ENCODE measurements at regions not wholly inside any gene's neighbourhood (a gene's known extent, or its start where the extent isn't known, plus 50 kb on each side); places are given as distances from the start of the nearest gene placed in this dataset.

DNA sequence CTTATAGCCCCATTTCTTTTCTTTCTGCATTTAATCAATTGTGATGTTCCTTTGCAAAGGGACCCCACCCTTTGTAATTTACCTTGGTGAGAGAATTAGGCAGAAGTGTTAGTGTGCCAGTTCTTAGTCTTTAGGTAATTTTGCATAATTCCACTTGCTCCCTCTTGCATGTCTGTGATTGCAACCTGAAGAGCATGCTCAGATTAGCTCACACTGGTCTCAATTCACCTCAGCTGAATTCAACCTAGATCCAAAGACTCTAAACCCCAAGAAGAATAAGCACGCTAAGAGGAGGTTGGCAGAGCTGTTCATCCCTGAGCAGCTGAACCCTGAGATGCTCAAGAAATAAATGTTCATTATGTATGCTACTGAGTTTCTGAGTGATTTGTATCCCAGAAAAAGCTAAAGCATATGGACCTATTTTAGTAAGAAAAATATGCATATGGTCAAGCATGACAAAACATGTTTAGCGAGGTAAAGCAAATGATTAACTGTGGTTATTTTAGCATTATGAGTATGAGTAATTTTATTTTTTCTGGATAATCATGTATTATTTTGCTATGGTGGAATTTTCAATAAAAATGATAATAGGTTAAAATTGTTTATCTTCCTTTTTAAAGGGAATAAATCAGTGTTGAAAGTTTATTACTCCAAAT, 299.2 kb upstream of the ZSWIM2 start:
- CTCF ChIA-PET: no interaction called here
- POLR2A ChIA-PET: no interaction called here

DNA sequence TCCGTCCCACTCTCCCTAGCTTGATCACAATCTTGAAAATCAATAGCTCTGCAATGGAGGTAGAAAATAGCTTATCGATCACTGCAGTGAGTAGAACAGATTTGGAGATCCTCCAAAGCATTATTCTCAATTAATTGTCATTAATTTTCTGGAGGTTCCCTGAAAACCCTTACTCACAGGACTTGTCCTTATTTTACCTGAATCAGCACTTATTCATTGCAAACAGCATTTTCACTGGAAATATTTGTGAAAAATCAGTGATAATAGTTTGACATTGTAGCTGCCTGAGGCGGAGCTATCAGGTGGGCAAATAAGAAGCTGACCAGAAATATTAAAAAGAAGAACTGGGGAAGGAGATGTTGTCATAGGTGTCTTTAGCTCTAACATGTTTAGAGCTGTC, 294.6 kb upstream of the ZSWIM2 start:
- POLR2A ChIA-PET: no interaction called here

DNA sequence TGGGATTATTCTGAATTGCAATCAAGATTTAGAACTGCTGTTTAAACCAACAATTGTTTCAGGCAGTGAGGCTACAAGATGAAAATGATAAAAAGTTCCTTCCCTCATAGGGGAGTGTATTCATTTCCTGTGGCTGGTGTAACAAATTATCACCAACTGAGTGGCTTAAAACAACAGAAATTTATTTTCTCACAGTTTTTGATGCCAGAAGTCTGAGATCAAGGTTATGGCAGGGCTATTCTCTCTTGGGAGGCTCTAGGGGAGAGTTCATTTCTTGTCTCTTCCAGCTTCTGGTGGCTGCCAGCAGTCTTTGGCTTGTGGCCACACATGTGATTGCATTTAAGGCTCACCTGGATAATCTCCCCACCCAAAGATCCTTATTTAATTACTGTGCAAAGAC, 290.5 kb upstream of the ZSWIM2 start:
- POLR2A ChIA-PET: no interaction called here

More for the DNA sequence above, 294.6 kb upstream of the ZSWIM2 start:
- CTCF ChIA-PET: no interaction called here

DNA sequence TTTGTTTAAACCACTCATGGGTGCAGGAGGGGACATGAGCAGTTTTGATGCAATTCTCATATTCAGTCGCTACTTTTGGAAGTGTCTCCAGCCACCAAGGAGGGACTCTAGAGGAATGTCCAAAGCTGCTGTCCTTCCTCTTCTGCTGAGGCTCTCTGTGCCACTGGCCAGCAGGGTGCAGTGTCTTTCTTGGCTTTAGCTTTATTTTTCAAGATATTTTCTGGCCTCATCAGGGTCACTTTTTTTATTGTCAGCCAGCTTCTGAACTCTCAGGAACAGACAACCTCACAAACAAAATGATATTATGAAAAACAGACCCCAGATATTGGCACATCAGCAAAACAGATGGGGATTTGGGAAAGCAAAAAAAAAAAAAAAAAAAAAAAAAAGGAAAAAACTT, 289.3 kb upstream of the ZSWIM2 start:
- POLR2A ChIA-PET: no interaction called here
- CTCF ChIA-PET: no interaction called here

More for the DNA sequence above, 290.5 kb upstream of the ZSWIM2 start:
- CTCF ChIA-PET: no interaction called here

DNA sequence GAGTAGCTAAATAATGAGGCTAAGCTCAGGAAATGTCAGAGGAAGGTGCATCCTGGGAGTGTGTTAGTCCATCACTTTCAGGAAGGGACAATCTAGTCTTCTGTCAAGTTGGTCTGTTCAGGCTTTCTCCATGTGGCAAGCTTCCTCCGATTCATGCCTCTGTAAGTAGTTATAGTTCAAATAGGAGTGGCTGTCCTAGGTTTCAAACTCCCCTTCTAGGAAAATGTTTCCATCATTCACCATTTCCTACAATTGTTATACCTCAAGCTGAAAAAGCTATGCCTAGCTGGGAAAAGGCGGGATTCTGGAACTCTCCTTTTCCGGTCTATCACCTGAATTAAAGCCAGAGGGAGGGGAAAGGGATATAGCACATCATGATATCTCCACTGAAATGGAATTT, 287.7 kb upstream of the ZSWIM2 start:
- ChIA-PET POLR2A (no interaction called here), CTCF (no interaction called here)

DNA sequence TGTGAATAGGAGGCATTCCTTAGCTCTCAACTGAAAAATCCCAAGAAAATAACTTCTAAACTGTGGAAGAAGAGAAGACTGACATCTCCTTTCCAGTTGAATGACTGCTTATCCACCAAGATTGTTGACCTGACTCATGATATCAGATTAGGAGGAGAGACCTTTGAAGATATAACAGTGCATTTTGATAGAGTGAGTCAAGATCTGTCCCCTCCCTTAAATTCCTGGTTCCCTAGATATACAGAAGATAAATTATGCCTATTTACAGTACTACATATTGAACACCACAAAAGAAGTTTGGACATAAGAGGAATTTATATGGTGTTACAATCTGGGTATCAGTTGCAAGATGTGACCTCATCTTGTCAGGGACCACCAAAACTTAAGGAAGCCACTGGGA, 285.3 kb upstream of the ZSWIM2 start:
- ChIA-PET POLR2A (no interaction called here), CTCF (no interaction called here)

DNA sequence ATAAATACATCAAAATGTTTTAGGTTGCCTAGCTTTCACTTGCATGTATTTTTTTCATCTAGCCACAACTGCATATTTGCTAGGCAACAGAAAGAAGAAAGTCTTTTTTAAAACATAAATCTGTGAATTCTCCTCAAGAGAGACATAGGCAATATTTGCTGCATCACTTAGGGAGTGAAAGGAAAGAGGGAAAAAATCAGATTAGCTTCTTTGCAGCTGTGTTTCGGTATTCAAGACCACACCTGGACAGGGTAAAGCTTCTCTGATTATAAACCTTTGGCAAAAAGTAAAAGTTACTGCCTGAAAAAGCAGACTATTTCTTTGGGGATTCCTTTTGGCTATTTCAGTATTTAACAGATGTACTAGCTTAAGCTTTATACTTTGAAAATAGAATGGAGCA, 280.9 kb upstream of the ZSWIM2 start:
- ChIA-PET CTCF (no interaction called here), POLR2A (no interaction called here)

DNA sequence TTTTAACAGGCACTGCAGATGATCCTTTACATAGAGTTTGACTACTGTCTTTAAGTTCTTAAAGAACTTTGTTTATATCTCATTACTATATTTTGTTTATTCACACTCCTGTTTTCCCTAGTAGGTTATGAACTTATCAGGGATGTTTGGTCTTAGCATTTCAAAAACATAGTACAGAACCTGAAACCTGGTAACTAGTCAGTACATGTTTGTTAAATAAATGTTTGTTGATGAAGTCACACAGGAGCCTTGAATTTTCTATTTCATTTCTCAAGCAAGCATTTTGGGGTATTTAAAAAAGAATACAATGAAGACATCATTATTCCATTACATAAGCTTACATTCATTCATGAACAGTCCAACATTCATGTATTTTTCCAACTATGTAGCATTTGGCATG, 280.3 kb upstream of the ZSWIM2 start:
- CTCF ChIA-PET: no interaction called here
- POLR2A ChIA-PET: no interaction called here

DNA sequence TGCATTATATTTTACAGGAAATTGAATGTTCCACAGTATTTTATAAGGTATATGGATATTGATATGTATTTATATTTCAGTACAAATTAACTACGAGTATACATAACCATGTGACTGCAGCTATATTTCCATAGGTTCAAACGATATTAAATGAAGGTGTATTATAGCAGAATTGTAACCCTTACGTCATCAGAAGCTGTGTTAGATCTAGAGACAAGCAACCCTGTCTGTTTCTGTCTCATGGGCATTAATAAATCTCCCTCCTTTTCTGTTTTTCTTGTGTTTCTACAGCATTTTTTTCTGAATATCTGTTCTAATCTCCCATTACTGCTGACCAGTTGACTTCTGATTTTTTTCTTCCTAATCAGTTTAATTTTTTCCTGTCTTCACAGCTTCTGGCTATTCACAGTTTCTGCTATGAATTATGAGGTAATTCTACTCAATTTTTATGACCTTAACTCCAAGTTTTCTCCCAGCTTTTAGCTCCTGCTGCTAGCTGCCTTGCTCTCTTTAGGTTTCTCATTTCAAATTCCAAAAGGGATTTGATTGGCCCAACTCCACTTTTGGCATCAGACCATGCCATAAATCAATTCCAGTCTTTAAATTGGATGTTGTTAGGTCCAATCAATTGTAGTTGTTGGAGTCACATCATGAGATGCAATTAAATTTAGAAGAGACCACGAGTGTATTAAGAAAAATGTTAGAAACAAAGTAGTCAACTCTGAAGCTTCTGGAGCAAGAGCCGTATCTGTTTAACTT, 277.5 kb upstream of the ZSWIM2 start:
- ChIA-PET POLR2A (no interaction called here), CTCF (no interaction called here)

DNA sequence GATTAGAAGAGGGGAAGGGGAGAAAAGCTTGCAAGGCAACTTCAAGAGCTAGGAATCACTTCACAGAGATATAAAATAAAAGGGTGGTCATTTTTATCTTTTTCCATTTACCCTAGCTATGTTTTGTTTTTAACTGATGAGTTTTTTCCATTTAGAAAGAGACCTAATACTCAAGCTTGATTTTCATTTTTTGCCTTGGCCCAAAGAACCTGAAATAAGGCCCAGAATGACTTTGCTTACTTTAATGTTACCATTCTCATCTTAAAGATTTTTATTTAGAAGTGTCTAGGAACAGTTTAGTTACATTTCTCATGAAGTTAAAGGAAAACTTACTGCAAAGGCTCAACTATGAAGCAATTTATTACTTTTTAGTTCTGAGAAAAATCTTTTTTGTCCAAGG, 276.3 kb upstream of the ZSWIM2 start:
- CTCF ChIA-PET: no interaction called here

DNA sequence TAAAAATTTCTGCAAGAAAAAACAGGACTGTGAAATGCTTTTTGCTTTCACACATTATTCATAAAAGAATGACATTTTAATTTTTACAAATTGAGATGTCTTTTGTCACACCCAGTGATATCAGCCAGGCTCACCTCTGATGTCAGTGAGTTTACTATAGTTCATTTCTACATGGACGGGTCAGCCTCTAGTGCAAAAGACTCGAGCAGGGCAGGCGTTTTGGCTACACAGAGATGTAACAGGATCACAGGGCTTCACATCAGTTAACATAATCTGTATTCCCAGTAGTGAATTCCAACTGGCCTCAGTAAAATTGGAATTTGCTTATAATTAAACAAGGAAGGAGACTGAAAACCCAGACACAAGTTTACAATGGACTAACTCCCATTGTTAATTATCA, 275.6 kb upstream of the ZSWIM2 start:
- CTCF ChIA-PET: no interaction called here
- POLR2A ChIA-PET: no interaction called here

More for the DNA sequence above, 276.3 kb upstream of the ZSWIM2 start:
- POLR2A ChIA-PET: no interaction called here

DNA sequence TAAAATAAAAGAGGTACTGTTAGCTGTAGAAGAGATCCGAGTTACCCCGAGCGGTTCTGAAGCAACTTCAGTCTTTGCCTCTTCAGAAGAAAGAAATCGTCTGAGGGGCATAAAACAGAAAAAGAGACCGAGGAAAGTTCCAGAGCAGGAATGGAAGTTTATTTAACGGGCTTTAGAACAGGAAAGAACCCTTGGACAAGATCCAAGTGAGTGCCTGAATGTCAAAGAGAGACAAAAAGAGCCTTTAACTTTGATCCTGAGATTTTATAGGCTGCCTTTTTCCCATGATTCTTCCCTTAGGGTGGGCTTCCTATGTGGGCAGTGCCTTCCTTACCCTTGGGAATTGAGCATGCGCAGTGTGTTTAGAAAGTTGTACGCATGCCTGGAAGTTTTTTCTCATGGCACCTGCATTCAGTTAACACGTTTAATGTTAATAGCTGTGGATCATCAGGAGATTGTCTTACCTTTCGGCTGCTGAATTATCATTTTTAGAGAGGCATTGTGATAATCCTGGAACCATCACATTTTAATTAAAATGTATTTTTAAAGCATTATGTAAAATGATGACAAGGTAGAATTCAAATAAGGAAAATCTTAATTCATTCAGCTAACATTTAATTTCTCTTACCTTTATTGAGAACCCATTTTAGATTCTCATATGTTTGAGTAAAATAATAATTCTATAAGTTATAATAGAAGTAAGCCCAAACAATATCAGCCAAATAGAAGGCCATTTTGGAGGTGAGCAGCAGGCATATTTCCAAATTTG, 269.5 kb upstream of the ZSWIM2 start:
- POLR2A ChIA-PET: no interaction called here

DNA sequence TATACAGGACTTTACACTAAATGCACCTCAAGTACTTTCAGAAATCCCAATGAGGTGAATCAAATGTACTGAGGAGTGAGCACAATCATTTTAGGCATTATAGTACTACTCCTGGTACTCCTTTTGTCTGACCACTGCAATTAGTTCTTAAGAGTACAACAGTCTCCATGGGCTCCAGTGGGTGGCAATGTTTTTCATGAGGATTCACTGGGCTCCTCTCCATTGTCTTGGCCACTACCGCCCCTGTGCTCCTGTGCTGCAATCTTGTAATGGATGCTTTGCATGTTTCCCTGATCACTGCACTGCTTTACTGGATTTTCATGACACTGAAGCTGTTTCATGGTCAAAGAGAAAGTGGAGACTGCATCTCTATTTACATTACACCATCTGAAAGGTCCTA, 268.5 kb upstream of the ZSWIM2 start:
- POLR2A ChIA-PET: no interaction called here
- CTCF ChIA-PET: no interaction called here

More for the DNA sequence above, 269.5 kb upstream of the ZSWIM2 start:
- CTCF ChIA-PET: no interaction called here

DNA sequence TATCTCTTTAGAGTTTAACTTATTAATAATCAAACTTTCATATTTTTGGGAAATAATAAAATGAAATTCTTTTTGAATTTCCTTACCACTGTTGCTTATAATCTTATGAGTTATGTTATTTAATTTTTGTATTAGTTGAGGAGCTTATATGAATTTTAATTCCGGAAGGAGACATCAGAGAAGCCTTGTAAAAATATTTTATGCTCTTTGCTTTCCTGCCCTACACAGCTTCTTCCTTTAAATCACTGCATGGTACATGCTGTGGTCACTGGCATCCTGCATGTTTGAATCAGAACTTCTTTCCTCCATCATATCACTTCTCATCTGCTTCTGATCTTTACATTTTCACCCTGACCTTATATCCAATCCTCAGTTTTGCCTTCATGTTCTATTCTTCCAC, 266.7 kb upstream of the ZSWIM2 start:
- CTCF ChIA-PET: no interaction called here
- POLR2A ChIA-PET: no interaction called here

DNA sequence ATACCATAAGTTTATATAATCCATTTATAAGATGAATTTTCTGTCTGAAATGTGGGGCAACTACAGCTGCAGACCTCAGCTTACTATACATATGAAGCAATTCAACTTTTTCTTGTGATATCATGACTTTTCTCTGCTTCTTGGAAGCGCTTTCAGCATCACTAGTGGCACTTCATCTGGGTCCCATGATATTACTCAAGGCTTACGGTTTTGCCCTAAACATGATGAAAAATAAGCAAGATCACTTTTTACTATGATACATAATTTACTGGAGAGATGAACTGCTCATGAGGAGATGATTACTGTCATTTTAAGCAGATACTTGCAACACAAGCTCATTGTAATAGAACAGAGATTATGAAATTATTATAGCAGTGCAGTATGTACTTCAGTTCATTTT, 258.0 kb upstream of the ZSWIM2 start:
- CTCF ChIA-PET: no interaction called here
- POLR2A ChIA-PET: no interaction called here

DNA sequence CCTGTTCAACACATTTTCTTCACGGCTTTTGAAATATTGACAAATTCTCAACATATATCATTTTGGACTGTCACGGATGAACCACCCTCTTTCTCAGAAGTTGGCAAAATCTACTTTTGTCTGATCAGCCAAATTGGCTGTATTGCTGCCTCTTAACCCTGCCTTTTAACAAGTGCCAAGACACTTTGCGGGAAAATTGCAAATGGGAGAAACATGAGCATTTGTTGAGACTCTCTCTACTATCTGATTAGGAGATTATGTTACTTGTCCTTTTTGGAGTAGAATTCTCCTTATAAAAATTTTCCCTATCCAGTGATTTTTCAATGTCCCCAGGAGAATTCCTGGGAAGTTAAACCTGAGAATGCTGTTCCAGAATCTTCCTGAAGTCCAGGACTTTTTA, 256.2 kb upstream of the ZSWIM2 start:
- CTCF ChIA-PET: no interaction called here

DNA sequence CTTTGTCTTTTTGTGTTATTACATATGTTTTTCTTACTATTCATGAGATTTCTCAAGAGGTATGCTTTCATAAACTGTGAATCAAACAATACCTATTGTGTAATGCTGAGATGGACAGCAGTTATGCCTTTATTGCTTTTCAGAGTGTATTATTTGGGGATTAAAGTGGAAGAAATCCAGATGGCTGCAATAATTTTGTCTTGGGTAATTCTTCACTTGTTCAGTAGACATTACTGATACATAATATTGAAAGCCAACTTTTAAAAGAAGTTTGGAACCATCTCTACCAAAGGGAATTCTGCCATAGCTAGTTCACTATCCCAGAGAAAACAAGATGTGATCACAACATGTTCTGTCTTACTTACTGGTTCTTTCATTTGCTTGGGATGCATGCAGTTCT, 253.4 kb upstream of the ZSWIM2 start:
- ChIA-PET POLR2A (no interaction called here), CTCF (no interaction called here)

More for the DNA sequence above, 256.2 kb upstream of the ZSWIM2 start:
- POLR2A ChIA-PET: no interaction called here

DNA sequence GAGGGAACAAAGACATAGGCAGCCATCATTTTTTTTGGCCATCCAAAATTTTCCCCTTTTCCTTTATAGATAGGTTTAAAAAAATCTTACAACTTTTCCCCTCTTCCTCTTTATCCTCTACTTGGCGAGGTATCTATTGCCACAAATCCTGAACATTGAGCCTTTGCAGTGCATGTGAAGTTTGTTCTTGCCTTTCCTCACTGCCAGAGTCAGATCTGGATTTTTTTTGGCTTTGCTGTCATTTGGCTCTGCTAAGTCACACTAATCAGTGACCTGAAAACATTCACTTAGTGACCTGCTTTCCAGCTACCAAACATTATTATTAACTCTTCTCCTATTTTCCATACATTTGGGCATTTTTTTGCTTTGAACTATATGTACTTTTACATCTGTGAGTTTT, 249.2 kb upstream of the ZSWIM2 start:
- ChIA-PET POLR2A (no interaction called here), CTCF (no interaction called here)

DNA sequence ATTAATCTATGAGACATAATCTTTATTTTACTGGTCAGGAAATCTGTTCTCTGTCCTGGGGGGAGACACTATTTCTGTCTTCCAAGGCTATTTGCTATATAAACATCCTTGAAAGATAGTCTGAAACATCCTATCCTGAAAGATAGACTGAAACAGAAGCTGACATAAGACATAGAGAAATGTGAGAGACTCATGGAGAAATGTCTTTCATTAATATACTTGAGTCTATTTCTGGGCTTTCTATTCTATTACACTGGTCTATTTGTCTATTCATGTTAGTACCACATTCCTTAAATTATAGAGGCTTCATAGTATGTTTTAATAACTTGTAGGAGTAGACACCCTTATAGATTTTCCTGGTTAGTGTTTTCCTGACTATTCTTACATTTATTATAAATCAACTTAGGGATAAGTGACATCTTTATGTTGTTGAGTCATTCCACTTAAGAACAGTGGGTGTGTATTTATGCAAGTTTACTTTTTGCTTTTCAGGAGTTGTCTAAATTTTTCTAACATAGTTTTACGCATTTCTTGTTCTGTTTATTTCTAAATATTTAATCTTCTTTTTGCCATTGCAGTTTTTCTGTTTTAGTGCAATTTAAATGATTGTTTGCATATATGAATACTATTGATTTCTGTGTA, 244.9 kb upstream of the ZSWIM2 start:
- POLR2A ChIA-PET: no interaction called here
- CTCF ChIA-PET: no interaction called here

DNA sequence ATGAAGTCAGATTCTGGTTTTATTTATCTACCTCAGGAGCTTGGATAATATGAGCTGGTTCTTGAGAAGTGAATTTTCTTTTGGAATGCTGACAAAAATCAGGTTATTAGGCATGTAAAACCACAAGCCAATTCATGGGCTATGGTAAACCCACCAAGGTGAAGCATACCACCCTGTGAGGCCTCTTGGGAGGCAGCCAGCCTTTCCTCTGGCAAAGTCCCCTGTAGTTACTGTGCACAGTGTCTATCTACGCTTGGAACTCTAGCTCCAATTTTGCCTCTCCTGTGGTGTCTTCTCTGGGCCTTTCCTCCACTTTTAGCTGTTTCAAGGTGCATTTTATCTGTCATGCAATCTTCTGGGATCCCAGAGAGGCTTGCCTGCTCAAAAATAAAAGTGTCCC, 242.7 kb upstream of the ZSWIM2 start:
- CTCF ChIA-PET: no interaction called here
- POLR2A ChIA-PET: no interaction called here

DNA sequence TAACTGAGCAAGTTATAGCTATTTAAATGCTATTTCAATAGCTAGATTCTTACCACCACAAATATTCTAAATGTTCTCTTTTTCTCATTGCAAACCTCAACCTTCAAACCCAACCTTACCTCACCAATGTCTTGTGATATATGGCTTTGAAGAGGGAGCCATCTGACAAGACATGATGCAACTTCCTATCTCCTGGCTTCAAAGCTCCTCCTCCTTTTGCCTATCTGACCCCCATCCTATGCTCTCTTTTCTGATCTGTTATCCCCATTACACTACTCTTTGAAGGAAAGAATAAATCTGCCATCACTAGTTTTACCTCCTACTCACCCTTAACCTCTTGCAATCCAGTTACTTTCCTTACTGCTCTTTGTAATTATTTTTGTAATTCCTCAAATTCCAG, 235.6 kb upstream of the ZSWIM2 start:
- CTCF ChIA-PET: no interaction called here
- POLR2A ChIA-PET: no interaction called here
